ENCODE measurements at regions not wholly inside any gene's neighbourhood (a gene's known extent, or its start where the extent isn't known, plus 50 kb on each side); places are given as distances from the start of the nearest gene placed in this dataset.
"Not testable (repeated sequence)": the region's sequence is repeated elsewhere in the genome, so short reads cannot be mapped to it uniquely, and the experiment has no call there.

DNA sequence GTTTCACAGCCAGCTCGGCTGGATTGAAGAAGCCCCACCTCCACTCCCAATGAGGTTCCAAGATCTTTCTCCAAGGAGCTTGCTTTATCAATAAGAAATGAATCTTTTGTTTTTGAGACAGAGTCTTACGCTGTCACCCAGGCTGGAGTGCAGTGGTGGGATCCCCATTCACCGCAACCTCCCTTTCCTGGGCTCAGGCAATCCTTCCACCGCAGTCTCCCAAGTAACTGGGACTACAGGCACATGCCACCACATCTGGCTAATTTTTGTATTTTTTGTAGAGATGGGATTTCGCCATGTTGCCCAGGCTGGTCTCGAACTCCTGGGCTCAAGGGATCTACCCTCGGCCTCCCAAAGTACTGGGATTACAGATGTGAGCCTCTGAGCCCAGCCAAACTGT is 175.3 kb downstream of the OR4M2 start:
- DNase-seq; ATAC-seq; intact Hi-C loops (cut with micrococcal nuclease): not testable (repeated sequence)

DNA sequence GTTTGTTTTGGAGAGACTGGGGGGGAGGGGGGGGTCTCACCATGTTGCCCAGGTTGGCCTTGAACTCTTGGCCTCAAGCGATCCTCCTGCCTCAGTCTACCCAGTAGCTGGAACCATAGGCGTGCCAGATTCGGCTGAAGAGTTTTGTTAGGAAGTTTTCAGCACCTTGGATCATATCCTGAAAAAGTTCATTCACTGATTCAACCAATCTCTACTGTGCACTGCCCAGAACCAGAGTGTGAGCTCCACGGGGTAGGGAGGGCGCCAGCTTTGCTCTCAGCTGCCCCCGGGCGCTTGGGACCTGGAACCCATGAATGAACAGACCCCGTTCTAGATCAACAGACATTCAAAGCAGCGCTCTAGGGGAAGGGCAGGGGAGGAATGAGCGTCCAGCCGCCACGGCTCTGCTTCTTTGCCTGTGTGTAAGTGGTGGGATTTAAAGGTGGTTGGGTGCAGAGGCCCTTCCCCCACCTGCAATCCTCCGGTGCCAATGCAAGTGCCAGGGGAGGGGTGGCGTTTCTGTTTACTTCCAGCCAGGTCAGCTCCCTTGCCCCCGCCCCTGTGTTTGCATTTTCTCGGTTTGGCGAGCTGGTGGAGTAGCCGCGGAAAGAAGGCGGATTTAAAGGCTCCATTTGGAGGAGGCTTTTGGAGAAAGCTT is 176.2 kb downstream of the OR4M2 start:
- DNase-seq; intact Hi-C loops (cut with micrococcal nuclease); ATAC-seq: not testable (repeated sequence)

DNA sequence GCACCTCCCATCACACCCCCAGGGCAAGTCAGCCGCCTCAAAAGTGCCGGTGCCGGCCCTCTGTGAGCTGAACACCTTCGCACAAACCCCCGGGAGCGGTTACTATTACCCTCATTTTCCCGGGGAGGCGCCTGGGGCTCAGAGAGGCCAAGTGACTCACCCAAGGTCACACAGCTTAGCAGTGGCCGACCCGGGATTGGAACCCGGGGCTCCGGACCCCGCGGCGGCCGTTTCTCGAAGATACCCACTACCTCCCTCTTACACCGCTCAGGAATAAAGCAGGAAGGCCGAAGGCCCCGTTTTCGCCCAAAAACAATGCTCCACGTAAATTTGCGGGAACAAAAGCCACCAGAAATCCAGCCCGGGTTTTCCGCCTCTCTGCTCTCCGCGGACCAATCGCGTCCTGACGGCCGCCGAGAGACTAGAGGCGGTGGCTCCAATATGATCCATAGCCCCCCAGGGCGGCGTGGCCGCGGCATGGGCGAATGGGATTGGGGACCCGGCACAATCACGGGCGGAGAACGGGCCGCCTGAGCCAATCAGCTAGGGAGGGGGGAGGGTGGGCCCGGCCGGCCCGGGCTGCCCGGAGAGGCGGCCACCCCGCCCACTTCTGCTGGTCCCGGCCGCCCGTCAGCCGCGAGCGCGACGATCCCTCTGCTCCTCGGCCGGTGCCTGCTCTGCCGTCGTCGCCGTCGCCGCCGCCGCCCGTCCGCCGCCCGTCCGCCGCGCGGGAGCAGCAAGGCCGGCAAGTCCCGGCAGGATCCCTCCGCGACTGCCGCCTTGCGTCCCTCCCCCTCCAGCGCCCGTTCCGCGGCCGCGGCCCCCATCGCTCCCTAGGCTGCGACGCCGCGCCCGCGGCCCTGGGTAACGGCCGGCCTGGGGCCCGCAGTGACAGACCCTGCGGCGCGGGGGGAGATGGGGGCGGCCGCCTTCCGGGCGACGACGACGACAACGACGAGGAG is 177.0 kb downstream of the OR4M2 start:
- DNase-seq (no peak), ATAC-seq (no peak)
- intact Hi-C loops (cut with micrococcal nuclease), result no loop called here

DNA sequence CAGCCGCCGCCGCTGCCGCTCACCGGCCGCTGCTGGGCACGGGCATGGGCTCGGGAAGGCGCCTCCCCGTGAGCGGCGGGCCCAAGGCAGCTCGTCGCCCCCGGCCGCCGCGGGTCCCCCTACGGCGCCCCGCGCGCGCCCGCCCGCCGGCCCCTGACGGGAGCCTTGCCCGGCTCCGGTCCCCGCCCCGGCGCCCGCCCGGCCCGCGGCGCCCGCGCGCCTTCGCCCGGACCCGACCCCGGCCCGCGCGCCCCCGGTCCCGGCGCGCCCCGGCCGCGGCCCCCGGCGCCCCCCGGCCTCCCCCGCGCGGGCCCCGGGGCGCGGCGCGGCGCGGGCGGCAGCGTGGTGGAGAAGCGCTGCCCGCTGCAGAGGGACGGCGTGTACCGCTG is 177.7 kb downstream of the OR4M2 start:
- intact Hi-C loops (cut with micrococcal nuclease), result no loop called here
- ATAC-seq (no peak), DNase-seq (no peak)

DNA sequence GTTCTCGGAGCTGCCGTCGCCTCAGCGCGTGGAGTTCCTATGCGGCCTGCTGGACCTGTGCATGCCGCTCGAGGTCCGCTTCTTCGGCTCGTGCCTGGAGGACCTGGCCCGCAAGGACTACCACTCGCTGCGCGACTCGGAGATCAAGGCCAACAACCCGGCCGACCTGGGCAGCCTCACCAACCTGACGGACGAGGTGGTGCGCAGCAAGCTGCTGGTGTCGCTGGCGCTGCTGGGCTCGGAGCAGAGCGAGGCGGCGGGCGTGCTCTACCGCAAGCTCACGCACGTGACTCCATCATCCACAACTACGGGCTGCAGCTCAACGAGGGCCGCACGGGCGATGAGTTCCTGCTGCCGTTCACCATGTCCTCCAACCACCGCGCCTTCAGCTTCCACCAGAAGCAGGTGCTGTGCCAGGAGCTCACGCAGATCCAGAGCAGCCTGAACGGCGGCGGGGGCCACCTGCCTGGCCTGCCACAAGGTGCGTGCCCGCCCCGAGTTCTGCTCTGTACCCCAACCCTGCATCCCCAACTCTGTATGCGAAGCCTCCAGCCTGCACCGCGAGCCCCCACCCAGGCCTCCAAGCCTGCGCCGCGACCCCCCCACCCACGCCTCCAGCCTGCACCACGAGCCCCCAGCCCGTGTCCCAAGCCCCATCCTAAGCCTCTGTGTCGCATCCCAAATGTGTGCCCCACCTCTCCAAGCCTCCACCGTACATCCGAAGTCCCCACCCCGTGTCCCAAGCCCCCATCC is 178.2 kb downstream of the OR4M2 start:
- ATAC-seq (no peak), DNase-seq (no peak)
- intact Hi-C loops (cut with micrococcal nuclease), result no loop called here

DNA sequence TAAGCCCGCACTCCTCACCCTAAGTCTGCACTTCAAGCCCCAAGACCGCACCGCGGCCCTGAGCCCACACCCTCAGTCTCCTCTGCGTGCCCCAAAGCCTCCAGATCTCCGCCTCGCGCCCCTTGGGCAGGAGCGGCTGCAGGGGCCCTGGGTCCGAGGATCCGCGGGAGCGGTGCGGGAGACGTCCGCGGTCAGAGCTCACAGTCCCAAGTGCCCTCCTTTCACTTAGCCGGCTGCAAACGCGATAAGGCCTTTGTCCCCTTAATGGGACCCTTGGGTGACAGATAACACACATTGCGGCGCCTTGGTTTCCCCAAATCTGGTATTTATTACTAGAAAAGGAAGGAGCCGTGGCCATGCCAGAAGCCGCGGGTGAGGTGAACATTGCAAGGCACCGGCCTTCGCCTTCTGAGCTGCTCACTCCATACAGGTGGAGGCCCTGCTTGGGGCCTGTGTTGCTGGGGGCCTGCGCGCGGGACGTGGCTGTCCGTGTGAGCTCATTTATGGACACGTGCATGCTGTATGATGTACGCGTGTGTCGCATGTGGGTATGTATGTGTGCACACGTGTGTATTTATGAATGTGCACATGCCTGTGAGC is 178.9 kb downstream of the OR4M2 start:
- ATAC-seq; intact Hi-C loops (cut with micrococcal nuclease); DNase-seq: not testable (repeated sequence)

DNA sequence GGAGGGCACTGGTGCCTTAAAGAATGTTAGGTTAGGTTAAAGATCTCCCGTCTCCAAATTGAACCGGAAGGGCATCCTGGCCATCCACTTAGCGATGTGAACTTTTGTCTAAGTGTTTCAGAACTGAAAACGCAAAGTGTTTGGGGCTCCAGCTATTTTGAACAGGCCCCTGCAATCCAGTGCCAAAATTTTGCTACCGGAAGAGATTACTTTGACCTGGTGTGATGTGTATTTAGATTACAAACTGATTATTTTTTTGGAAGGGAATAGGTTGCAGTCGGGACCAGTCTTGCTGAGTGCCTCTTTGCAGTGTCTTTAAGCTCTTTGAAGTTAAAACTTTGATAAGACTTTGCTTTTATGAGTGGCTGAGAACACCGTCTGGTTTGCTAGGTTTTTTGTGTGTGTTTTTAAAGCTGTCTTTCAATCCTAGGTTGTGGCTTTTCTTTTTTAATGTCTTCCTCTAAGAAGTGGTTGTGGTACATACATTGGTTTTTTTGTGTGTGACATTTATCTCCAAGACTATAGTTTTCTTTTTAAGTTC is 179.6 kb downstream of the OR4M2 start:
- ATAC-seq (no peak), DNase-seq (no peak)
- intact Hi-C loops (cut with micrococcal nuclease), result no loop called here

DNA sequence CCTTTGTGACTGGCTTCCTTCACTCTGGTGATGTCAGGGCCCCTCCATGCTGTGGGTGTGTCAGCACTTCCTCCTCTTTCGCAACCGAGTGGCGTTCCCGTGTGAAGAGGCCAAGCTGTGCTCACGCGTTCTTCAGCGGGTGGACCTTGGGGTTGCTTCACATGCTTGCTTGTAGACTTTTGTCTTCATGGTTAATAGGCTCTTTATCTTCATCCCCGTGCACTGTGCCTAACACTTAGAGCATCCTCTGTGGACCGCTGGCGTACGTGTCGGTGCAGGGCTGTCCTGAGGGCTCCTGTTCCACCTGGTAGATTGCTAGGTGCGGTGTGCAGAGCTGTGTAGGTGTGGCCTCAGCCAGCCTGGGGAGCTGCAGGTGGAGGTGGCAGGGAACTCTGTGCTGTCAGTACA is 182.3 kb downstream of the OR4M2 start:
- intact Hi-C loops (cut with micrococcal nuclease), result no loop called here
- ATAC-seq (peak; percentile 51), DNase-seq (peak; percentile 51)

DNA sequence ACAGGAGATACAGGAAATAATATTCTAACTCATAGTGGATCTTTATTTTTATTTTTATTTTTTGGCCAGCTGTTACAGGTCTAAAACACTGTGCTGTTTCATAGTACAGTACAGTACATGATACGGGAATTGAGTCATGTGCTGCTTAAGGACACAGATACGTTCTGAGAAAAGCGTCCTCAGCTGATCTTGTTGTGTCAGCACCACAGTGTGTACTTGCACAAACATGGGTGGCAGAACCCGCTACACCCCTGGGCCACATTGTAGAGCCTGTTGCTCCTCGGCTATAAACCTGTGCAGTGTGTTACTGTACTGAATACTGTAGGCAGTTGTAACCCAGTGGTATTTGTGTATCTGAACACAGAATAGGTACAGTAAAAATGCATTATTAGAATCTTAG is 183.4 kb downstream of the OR4M2 start:
- peak; percentile 85 for ATAC-seq
- DNase-seq, result no peak
- intact Hi-C loops (cut with micrococcal nuclease), result no loop called here

DNA sequence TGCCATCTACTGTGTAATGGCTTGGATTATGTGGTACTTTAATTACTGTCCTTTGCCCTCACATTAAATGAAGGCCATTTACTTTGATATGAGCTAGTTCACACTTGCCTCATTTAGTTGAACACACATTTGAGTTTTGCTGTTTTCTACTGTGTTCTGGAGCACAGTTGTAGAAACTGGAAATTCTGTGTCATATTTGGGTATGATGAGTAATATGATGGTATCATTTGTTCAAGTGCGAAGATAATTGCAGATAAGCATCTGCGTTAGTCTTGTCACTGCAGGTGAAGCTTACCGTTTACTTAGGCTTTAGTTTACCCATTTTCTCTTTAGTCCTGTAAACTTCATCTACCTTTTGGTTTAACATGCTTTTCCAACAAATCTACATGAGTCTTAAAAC is 183.9 kb downstream of the OR4M2 start:
- intact Hi-C loops (cut with micrococcal nuclease); DNase-seq; ATAC-seq: not testable (repeated sequence)

DNA sequence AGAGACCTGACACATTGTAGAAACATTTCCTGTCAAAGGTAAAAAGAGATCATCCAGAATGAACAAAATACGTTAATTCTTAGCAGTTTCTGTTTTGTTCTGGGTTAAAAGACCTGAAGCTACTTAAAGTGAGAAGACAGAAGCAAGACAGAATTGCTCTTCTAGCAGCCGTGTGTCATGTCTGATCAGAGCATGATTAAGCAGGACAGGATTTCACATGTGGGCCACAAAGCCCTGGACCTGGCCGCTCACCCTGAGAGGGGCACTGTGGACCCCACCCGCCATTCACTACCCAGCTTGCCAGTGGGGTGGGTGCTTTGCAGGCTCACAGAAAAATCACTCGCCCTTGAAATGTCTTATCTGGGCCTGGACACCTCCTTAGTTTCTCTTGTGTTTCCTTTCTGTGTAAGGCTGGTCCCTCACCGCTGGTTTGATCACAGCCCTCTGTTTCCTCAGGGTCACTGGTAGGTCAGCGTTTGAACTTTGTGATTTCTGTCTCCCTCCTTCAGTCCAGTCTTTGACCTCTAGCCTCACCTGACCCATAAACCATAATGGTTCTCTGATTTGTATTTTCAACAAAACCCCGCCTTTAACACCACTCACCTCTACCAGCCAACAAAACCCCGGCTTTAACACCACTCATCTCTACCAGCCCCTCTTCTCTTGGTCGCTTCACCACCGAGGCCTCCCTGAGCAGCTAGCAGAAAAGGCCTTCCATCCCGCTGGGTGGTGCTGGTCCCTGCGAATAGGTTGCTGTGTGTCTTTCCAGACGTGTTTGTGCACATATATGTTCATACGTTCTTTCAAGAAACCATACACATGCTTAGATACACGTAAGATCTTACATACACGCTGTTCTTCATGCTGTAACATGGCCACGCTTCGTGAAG is 185.0 kb downstream of the OR4M2 start:
- no peak for ATAC-seq
- intact Hi-C loops (cut with micrococcal nuclease), result no loop called here
- DNase-seq, result no peak

DNA sequence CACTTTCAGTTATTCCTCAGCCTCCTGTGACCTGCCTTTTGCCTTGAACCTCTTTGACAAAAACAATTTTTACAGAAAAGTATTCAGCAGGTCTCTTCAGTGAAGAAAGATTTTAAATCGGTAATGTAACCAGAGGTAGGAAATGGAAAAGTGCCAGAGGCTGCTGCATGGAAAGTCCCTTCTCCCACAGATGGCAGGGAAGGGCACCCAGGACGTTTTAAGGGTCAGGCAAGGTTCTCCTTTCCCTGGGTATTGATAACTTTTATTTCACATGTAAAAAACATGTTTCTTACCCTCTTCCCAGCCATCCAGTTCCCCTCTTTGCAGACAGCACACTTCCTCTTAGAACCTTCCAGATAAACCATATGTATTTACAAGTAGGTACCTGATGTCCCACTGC is 185.6 kb downstream of the OR4M2 start:
- intact Hi-C loops (cut with micrococcal nuclease), result no loop called here
- no peak for DNase-seq
- ATAC-seq, result no peak

DNA sequence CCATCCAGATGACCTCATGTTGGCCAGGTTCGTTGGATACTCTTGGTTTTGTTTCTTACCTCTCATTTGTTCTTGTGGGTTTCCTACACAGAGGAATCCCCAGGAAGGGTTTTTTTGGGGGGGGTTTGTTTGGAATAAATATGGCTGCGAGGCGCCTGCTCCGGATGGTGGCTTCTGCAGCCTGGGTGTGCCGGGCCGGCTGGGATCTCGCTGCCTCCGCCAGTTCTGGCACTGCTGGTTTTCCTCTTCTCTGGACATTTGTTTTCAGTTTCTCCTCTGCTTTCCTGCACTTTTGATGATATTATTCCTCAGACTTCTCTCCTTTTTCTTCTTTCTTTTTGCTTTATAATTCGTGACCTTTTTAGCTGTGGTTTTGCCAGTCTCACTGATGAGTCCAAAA is 187.4 kb downstream of the OR4M2 start:
- DNase-seq (no peak), ATAC-seq (no peak)
- intact Hi-C loops (cut with micrococcal nuclease), result no loop called here

DNA sequence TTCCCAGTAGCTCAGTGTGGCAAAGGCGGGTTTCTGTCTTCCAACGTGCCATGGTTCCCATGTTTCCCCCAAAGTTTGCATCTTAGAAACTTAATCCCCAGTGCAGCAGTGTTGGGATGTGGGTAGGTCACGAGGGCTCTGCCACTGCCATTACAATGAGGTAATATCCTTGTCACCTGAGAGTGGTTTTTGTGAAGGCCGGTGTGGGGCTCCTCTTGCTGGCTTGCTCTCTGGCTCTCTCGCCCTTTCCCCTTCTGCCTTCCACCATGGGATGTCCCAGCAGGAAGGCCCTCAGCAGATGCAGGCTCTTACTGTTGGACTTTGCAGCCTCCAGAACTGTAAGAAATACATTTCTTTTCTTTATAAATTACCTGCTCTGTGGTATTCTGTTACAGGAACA is 187.9 kb downstream of the OR4M2 start:
- intact Hi-C loops (cut with micrococcal nuclease); ATAC-seq; DNase-seq: not testable (repeated sequence)

DNA sequence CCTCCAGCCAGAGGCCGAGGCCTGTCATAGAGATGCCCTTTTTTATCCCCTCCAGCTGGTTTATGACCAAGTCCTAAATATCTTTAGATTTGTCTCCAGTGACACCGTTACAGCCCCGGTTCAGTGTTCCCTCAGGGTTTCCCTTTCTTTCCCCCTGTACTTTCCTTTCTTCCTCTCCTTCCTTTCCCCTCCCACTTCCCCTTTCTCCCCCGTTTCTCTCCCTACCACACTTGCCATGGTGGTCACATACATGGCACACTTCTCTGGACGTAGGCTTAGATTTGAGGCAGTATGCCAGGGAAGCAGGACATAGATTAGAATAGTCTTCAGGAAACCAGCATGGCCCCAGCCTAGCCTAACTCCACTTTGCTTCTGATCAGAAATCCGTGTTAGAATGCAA is 188.3 kb downstream of the OR4M2 start:
- not testable (repeated sequence) for ATAC-seq, DNase-seq

DNA sequence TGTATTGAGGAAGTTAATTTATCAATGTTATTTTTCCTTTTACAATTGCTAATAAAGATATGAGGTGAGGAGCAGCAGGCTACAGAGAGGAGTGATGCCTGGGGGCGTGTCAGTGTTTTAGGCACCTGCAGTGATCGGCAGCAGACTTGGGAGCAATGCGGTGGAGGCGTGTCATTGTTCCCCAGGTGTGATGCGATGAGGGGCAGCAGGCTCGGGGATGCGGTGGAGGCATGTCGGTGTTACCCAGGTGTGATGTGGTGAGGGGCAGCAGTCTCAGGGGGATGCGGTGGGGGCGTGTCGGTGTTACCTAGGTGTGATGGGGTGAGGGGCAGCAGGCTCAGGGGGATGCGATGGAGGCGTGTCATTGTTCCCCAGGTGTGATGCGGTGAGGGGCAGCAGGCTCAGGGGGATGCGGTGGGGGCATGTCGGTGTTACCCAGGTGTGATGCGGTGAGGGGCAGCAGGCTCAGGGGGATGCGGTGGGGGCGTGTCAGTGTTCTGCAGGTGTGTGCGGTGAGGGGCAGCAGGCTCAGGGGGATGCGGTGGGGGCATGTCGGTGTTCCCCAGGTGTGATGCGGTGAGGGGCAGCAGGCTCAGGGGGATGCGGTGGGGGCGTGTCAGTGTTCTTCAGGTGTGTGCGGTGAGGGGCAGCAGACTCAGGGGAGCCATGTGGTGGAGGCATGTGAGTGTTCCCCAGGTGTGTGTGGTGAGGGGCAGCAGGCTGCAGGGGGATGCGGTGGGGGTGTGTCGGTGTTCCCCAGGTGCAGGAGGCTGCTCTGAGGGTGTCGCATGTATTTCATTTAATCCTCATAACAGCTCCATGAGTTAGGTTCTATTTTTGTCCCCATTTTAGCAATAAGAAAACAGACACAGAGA is 186.2 kb upstream of the GOLGA6L22 start:
- ATAC-seq; intact Hi-C loops (cut with micrococcal nuclease): not testable (repeated sequence)

More for the DNA sequence above, 188.3 kb downstream of the OR4M2 start:
- intact Hi-C loops (cut with micrococcal nuclease), result not testable (repeated sequence)

DNA sequence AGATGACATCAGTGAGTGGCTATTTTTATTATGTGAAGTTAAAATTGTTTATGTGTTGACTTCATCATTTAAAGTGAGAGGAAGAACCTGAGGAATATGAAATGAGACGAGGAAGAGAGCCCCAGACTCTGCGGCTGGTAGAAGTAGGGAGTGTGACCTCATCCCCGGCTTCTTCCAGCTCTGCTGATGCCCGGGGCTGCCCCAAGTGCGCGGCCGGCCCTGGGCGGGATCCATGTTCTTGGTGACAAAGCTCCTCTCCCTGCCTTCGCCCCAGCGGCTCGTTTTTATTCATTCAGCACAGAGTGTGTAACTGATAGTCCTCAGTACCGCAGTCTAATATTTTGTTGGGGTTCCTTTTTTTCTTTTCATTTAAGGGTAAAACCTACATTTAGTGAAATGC is 185.5 kb upstream of the GOLGA6L22 start:
- ATAC-seq; intact Hi-C loops (cut with micrococcal nuclease); DNase-seq: not testable (repeated sequence)

More for the DNA sequence above, 186.2 kb upstream of the GOLGA6L22 start:
- DNase-seq, result not testable (repeated sequence)

Measured in left ventricle myocardium superior (tissue), 1 donor.